ENCODE measurements at regions not wholly inside any gene's neighbourhood (a gene's known extent, or its start where the extent isn't known, plus 50 kb on each side); places are given as distances from the start of the nearest gene placed in this dataset.

GRCh38 chr5:93313672-93314071, 267.3 kb downstream of the NR2F1-AS1 start:
- no peak for DNase-seq

GRCh38 chr5:93311881-93312280, 269.1 kb downstream of the NR2F1-AS1 start:
- DNase-seq: no peak

GRCh38 chr5:93307557-93307956, 273.5 kb downstream of the NR2F1-AS1 start:
- DNase-seq: no peak

- DNase-seq: peak; percentile 37 to 74
These were observed 275.0 kb downstream of the NR2F1-AS1 start for GRCh38 chr5:93305984-93306383.

GRCh38 chr5:93304456-93305250, 276.4 kb downstream of the NR2F1-AS1 start:
- no peak for DNase-seq

- no peak for DNase-seq
These were observed 277.7 kb downstream of the NR2F1-AS1 start for GRCh38 chr5:93303291-93303691.

- no peak for DNase-seq
These were observed 278.3 kb downstream of the NR2F1-AS1 start for GRCh38 chr5:93302711-93303110.

- DNase-seq: no peak
These were observed 280.1 kb downstream of the NR2F1-AS1 start for GRCh38 chr5:93300945-93301344.

GRCh38 chr5:93300309-93300923, 280.6 kb downstream of the NR2F1-AS1 start:
- DNase-seq: no peak

- no peak for DNase-seq
These were observed 281.2 kb downstream of the NR2F1-AS1 start for GRCh38 chr5:93299681-93300308.

GRCh38 chr5:93297116-93297515, 283.9 kb downstream of the NR2F1-AS1 start:
- no peak for DNase-seq

- DNase-seq: no peak
These were observed 284.7 kb downstream of the NR2F1-AS1 start for GRCh38 chr5:93296338-93296737.

- DNase-seq: no peak
These were observed 286.0 kb downstream of the NR2F1-AS1 start for GRCh38 chr5:93294996-93295395.

GRCh38 chr5:93294199-93294598, 286.8 kb downstream of the NR2F1-AS1 start:
- no peak for DNase-seq

GRCh38 chr5:93289942-93290341, 291.1 kb downstream of the NR2F1-AS1 start:
- peak; percentile 6 to 36 for DNase-seq

- DNase-seq: no peak
These were observed 295.6 kb downstream of the NR2F1-AS1 start for GRCh38 chr5:93285461-93285860.

GRCh38 chr5:93281980-93282772, 298.8 kb downstream of the NR2F1-AS1 start:
- no peak for DNase-seq

GRCh38 chr5:93280518-93280917, 300.5 kb downstream of the NR2F1-AS1 start:
- DNase-seq: peak; percentile 71 to 83

GRCh38 chr5:93279296-93279963, 301.6 kb downstream of the NR2F1-AS1 start:
- DNase-seq: peak; percentile 34 to 39

GRCh38 chr5:93278896-93279295, 302.1 kb downstream of the NR2F1-AS1 start:
- DNase-seq: no peak

GRCh38 chr5:93277051-93277450, 304.0 kb downstream of the NR2F1-AS1 start:
- DNase-seq: no peak

- DNase-seq: no peak
These were observed 305.6 kb downstream of the NR2F1-AS1 start for GRCh38 chr5:93275376-93275775.

- no peak for DNase-seq
These were observed 306.7 kb downstream of the NR2F1-AS1 start for GRCh38 chr5:93274291-93274690.
